SK-N-MC (cell line): ENCODE measurements at regions not wholly inside any gene's neighbourhood (a gene's known extent, or its start where the extent isn't known, plus 50 kb on each side); places are given as distances from the start of the nearest gene placed in this dataset.
"Not testable (repeated sequence)": the region's sequence is repeated elsewhere in the genome, so short reads cannot be mapped to it uniquely, and the experiment has no call there.

Experiments used
- DNase-seq: peaks from one replicate; pipeline ENCODE4 v3.0.0-alpha.2; 2011; ENCODE audit warnings: low read depth, low spot score
- H3K27ac ChIP-seq: fragments of 200-600 bp; sonication (generic); 2 replicates; pipeline ENCODE4 v1.5.1; 2016; ENCODE audit warnings: mixed run types
- H3K36me3 ChIP-seq: fragments of 200-600 bp; sonication (generic); 2 replicates; pipeline ENCODE4 v1.6.1; 2017; ENCODE audit warnings: antibody characterized with exemption, low read length, mixed read lengths; ENCODE audit not compliant: insufficient read depth
- H3K4me3 ChIP-seq: fragments of 200-600 bp; sonication (generic); 2 replicates; pipeline ENCODE4 v1.5.1; 2016
- H3K9ac ChIP-seq: fragments of 200-600 bp; sonication (generic); 2 replicates; pipeline ENCODE4 v1.8.0; 2017; ENCODE audit warnings: mixed run types, mixed read lengths; ENCODE audit not compliant: insufficient read length
- H3K9me3 ChIP-seq: fragments of 200-600 bp; sonication (generic); 2 replicates; pipeline ENCODE4 v1.6.1; 2017; ENCODE audit warnings: low read depth, mild to moderate bottlenecking, antibody characterized with exemption, low read length, moderate library complexity, mixed read lengths
- EZH2 ChIP-seq: fragments of 200-600 bp; sonication (generic); IDR thresholded peaks from one replicate; pipeline ENCODE4 v1.6.1; 2017; ENCODE audit warnings: antibody characterized with exemption
- FOXP2 ChIP-seq: optimal IDR thresholded peaks from 2 replicates; pipeline ENCODE3; 2011; ENCODE audit warnings: mild to moderate bottlenecking, moderate library complexity; ENCODE audit not compliant: insufficient read depth; ENCODE audit errors: extremely low read length, control extremely low read depth
- POLR2AphosphoS5 ChIP-seq: IDR thresholded peaks from 2 replicates; pipeline ENCODE4 v1.6.1; 2012; ENCODE audit warnings: mild to moderate bottlenecking, low read depth, low read length, borderline replicate concordance

- no peak overlapping the region for H3K9ac ChIP-seq
- no peak for DNase-seq
- TF ChIP-seq POLR2AphosphoS5 (no peak), FOXP2 (no peak), EZH2 (no peak)
- no peaks in the 10 kb centered on the region for H3K9me3 ChIP-seq
- H3K36me3 ChIP-seq = no peaks in the 10 kb centered on the region
- H3K4me3 ChIP-seq = no peak overlapping the region
- H3K27ac ChIP-seq = no peak overlapping the region
These were observed 62.2 kb upstream of the VPREB1 start for GRCh38 chr22:22182218-22182989.

- Histone ChIP-seq H3K27ac (no peak overlapping the region), H3K9me3 (no peaks in the 10 kb centered on the region), H3K9ac (no peak overlapping the region), H3K36me3 (no peaks in the 10 kb centered on the region), H3K4me3 (no peak overlapping the region)
- DNase-seq = no peak
- TF ChIP-seq FOXP2 = no peak
- no peak for TF ChIP-seq POLR2AphosphoS5
- no peak for TF ChIP-seq EZH2
These were observed 63.2 kb upstream of the VPREB1 start for GRCh38 chr22:22181341-22181850.

GRCh38 chr22:22180738-22181285, 63.8 kb upstream of the VPREB1 start:
- H3K36me3 ChIP-seq = no peaks in the 10 kb centered on the region
- no peak for TF ChIP-seq FOXP2
- TF ChIP-seq EZH2 = no peak
- no peak for TF ChIP-seq POLR2AphosphoS5
- H3K9me3 ChIP-seq = no peaks in the 10 kb centered on the region
- no peak for DNase-seq
- no peak overlapping the region for H3K4me3 ChIP-seq
- H3K27ac ChIP-seq = no peak overlapping the region
- H3K9ac ChIP-seq = no peak overlapping the region

- TF ChIP-seq POLR2AphosphoS5 (no peak), FOXP2 (no peak)
These were observed 64.7 kb upstream of the VPREB1 start for GRCh38 chr22:22179858-22180257.

GRCh38 chr22:22178992-22179391, 65.6 kb upstream of the VPREB1 start:
- DNase-seq = no peak
- H3K36me3 ChIP-seq = no peaks in the 10 kb centered on the region
- no peak overlapping the region for H3K4me3 ChIP-seq
- no peak overlapping the region for H3K9ac ChIP-seq
- TF ChIP-seq POLR2AphosphoS5 = no peak
- TF ChIP-seq FOXP2 = no peak
- TF ChIP-seq EZH2 = no peak
- H3K27ac ChIP-seq = no peak overlapping the region
- H3K9me3 ChIP-seq = no peaks in the 10 kb centered on the region

More at GRCh38 chr22:22179858-22180257, 64.7 kb upstream of the VPREB1 start:
- H3K4me3 ChIP-seq = no peak overlapping the region
- no peak overlapping the region for H3K27ac ChIP-seq
- DNase-seq = no peak
- no peaks in the 10 kb centered on the region for H3K9me3 ChIP-seq
- no peak overlapping the region for H3K9ac ChIP-seq
- no peaks in the 10 kb centered on the region for H3K36me3 ChIP-seq

- H3K9ac ChIP-seq = no peak overlapping the region
- TF ChIP-seq POLR2AphosphoS5 = no peak
- no peak for TF ChIP-seq EZH2
- no peak for TF ChIP-seq FOXP2
- no peaks in the 10 kb centered on the region for H3K9me3 ChIP-seq
- H3K36me3 ChIP-seq = no peaks in the 10 kb centered on the region
- no peak for DNase-seq
- H3K27ac ChIP-seq = no peak overlapping the region
- H3K4me3 ChIP-seq = no peak overlapping the region
These were observed 66.1 kb upstream of the VPREB1 start for GRCh38 chr22:22178355-22178965.

- Histone ChIP-seq H3K4me3 (no peak overlapping the region), H3K9ac (no peak overlapping the region)
- TF ChIP-seq EZH2 = no peak
These were observed 67.5 kb upstream of the VPREB1 start for GRCh38 chr22:22176929-22177616.

GRCh38 chr22:22172896-22173628, 71.5 kb upstream of the VPREB1 start:
- not testable (repeated sequence) for H3K4me3 ChIP-seq, H3K36me3 ChIP-seq, H3K9me3 ChIP-seq, DNase-seq, H3K27ac ChIP-seq, H3K9ac ChIP-seq

More at GRCh38 chr22:22176929-22177616, 67.5 kb upstream of the VPREB1 start:
- H3K9me3 ChIP-seq = no peaks in the 10 kb centered on the region
- no peak for DNase-seq
- no peaks in the 10 kb centered on the region for H3K36me3 ChIP-seq
- H3K27ac ChIP-seq = no peak overlapping the region
